ENCODE measurements at regions not wholly inside any gene's neighbourhood (a gene's known extent, or its start where the extent isn't known, plus 50 kb on each side); places are given as distances from the start of the nearest gene placed in this dataset.

GRCh38 chr20:23200914-23201313 is 114.8 kb upstream of the CD93 start:
- FAIRE-seq (no peak), ATAC-seq (peak; percentile 84), DNase-seq (ENCODE audit: low read depth, low spot score) (no peak)
- intact Hi-C loops (cut with micrococcal nuclease; ENCODE audit: unreplicated experiment) (loop anchor here (5.0 kb wide), 1 partner anchor 149 kb away; no protein-coding TSS in a partner anchor), in situ Hi-C loops (cut with MboI) (no loop called here)
- Histone ChIP-seq H3K9ac (ENCODE audit: control insufficient read depth, insufficient read depth, low read length) (no peak overlapping the region), H3K79me2 (ENCODE audit: control insufficient read depth, insufficient read depth, low read length) (no peaks in the 10 kb centered on the region), H3K27me3 (replicated peaks in 1 of 2; ENCODE audit: control insufficient read depth in 2 of 2, insufficient read depth in 2 of 2, low read length in 1 of 2) (peaks cover 0 to 4% of the 10 kb centered on the region in 2 experiments; a peak in 1 of 4 replicates), H4K20me1 (ENCODE audit: control insufficient read depth, insufficient read depth) (no peaks in the 10 kb centered on the region), H2AFZ (ENCODE audit: control insufficient read depth, low read depth, low read length) (no peak overlapping the region), H3K36me3 (ENCODE audit: control insufficient read depth in 2 of 2, insufficient read depth in 2 of 2, low read length in 1 of 2) (no peaks in the 10 kb centered on the region), H3K27ac (ENCODE audit: control insufficient read depth, insufficient read depth) (no peak overlapping the region), H3K4me1 (ENCODE audit: control insufficient read depth, insufficient read depth, low read length) (no peaks in the 10 kb centered on the region; the same call in 1 of the 2 replicates), H3K4me2 (ENCODE audit: control insufficient read depth, insufficient read depth) (no peak overlapping the region), H3K9me3 (replicated peaks; ENCODE audit: control insufficient read depth, insufficient read depth, low read length) (no peaks in the 10 kb centered on the region; the same call in 2 of the 3 replicates), H3K4me3 (no peak overlapping the region)
- TF ChIP-seq RAD21 (IDR thresholded peaks at IDR 0.05; ENCODE audit: insufficient read depth, low read depth, low read length): peak; percentile 53
- no peak for TF ChIP-seq BCL11A (IDR thresholded peaks at IDR 0.05; ENCODE audit: low read depth, low read length)
- no peak for TF ChIP-seq SUZ12 (IDR thresholded peaks at IDR 0.05; ENCODE audit: unreplicated experiment)
- TF ChIP-seq, protein P1, sequence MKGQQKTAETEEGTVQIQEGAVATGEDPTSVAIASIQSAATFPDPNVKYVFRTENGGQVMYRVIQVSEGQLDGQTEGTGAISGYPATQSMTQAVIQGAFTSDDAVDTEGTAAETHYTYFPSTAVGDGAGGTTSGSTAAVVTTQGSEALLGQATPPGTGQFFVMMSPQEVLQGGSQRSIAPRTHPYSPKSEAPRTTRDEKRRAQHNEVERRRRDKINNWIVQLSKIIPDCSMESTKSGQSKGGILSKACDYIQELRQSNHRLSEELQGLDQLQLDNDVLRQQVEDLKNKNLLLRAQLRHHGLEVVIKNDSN (IDR thresholded peaks at IDR 0.05; ENCODE audit: borderline replicate concordance, extremely low read length, insufficient read depth, low read depth, low read length): no peak
- peak; percentile 36 to 54 (median 40); a peak in 5 of 6 replicates for TF ChIP-seq CTCF (IDR thresholded peaks at IDR 0.05 in 2 of 3, conservative IDR thresholded peaks at IDR 0.05 in 1 of 3; ENCODE audit: control insufficient read depth in 2 of 3, extremely low read depth in 1 of 3, insufficient read depth in 1 of 3, low read depth in 3 of 3, low read length in 3 of 3)
- TF ChIP-seq SMC3 (IDR thresholded peaks at IDR 0.05; ENCODE audit: borderline replicate concordance, low read length): peak; percentile 51; the same call in 1 of the 2 replicates
- TF ChIP-seq ZNF274 (IDR thresholded peaks at IDR 0.05; ENCODE audit: insufficient read depth, insufficient read length): no peak
- SMC1A ChIA-PET (ENCODE audit: uncharacterized antibody, unreplicated experiment): interaction anchor here (0.7 to 4.0 kb wide), 29 partner anchors 9 to 509 kb away, joined by 3 to 32 read pairs (median 3); no protein-coding TSS in a partner anchor
- no TSS peak for BruUV-seq (replicated peaks)
- RAD21 ChIA-PET (ENCODE audit: unreplicated experiment): interaction anchor here (0.6 to 3.1 kb wide), 21 partner anchors 22 to 510 kb away, joined by 3 to 30 read pairs (median 4); partner anchors contain the start of gene THBD
- CTCF ChIA-PET: interaction anchor here (0.6 to 4.3 kb wide), 32 partner anchors 9 to 861 kb away, joined by 3 to 37 read pairs (median 6); partner anchors contain the start of gene CD93
- 20% methylated on average over 6 of the region's 6 CpGs for WGBS (ENCODE audit: insufficient coverage, insufficient replicate concordance, low lambda C conversion rate, missing lambda C conversion rate)
- POLR2A ChIA-PET: interaction anchor here (0.9 kb wide), 2 partner anchors 54 to 150 kb away, joined by 3 to 5 read pairs; no protein-coding TSS in a partner anchor

All from GM12878 (cell line).